SK-N-MC (cell line): ENCODE measurements at regions not wholly inside any gene's neighbourhood (a gene's known extent, or its start where the extent isn't known, plus 50 kb on each side); places are given as distances from the start of the nearest gene placed in this dataset.
"Not testable (repeated sequence)": the region's sequence is repeated elsewhere in the genome, so short reads cannot be mapped to it uniquely, and the experiment has no call there.

Source experiments
- DNase-seq: peaks from one replicate; pipeline ENCODE4 v3.0.0-alpha.2; 2011; ENCODE audit warnings: low read depth, low spot score
- H3K27ac ChIP-seq: fragments of 200-600 bp; sonication (generic); 2 replicates; pipeline ENCODE4 v1.5.1; 2016; ENCODE audit warnings: mixed run types
- H3K36me3 ChIP-seq: fragments of 200-600 bp; sonication (generic); 2 replicates; pipeline ENCODE4 v1.6.1; 2017; ENCODE audit warnings: antibody characterized with exemption, low read length, mixed read lengths; ENCODE audit not compliant: insufficient read depth
- H3K4me3 ChIP-seq: fragments of 200-600 bp; sonication (generic); 2 replicates; pipeline ENCODE4 v1.5.1; 2016
- H3K9ac ChIP-seq: fragments of 200-600 bp; sonication (generic); 2 replicates; pipeline ENCODE4 v1.8.0; 2017; ENCODE audit warnings: mixed run types, mixed read lengths; ENCODE audit not compliant: insufficient read length
- H3K9me3 ChIP-seq: fragments of 200-600 bp; sonication (generic); 2 replicates; pipeline ENCODE4 v1.6.1; 2017; ENCODE audit warnings: low read depth, mild to moderate bottlenecking, antibody characterized with exemption, low read length, moderate library complexity, mixed read lengths
- EZH2 ChIP-seq: fragments of 200-600 bp; sonication (generic); IDR thresholded peaks from one replicate; pipeline ENCODE4 v1.6.1; 2017; ENCODE audit warnings: antibody characterized with exemption
- FOXP2 ChIP-seq: optimal IDR thresholded peaks from 2 replicates; pipeline ENCODE3; 2011; ENCODE audit warnings: mild to moderate bottlenecking, moderate library complexity; ENCODE audit not compliant: insufficient read depth; ENCODE audit errors: extremely low read length, control extremely low read depth
- POLR2AphosphoS5 ChIP-seq: IDR thresholded peaks from 2 replicates; pipeline ENCODE4 v1.6.1; 2012; ENCODE audit warnings: mild to moderate bottlenecking, low read depth, low read length, borderline replicate concordance

DNA sequence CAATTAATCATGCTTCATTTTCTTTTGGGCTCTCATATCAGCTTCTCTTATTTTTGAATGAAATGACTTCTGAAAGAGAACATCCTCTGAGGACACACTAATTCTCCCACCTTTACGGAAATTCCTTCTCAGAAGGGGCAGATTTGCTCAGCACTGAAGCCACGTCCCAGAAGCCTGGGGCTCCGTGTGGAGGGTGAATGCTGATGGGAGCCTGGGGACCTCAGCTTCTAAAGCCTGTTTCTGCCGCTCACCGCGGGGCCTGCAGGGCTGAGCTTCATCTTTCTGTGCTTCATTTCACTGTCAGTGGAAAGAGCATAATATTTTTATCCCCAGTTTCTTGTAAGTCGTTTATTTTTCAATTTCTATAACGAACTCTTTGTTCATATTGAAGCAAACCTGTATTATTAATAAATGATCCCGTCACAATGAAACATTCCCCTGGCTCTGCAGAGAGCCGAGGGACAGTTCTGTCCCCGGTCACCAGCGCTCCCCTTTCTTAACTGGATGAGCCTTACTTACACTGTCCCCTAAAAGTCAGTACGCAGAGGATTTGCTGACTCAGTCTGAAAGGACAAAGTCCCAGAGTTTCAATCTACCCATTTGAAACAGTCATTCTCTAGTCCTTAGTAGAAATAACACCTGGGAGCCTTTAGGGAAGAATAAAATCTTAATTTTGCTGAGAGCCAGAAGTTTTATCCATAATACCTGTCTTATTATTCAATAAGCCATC, 364.6 kb upstream of the FAT1 start:
- TF ChIP-seq FOXP2, result no peak
- TF ChIP-seq POLR2AphosphoS5, result no peak
- TF ChIP-seq EZH2, result no peak
- DNase-seq, result no peak

GRCh38 chr4:187090401-187090800, 366.7 kb upstream of the FAT1 start:
- H3K4me3 ChIP-seq, result no peak overlapping the region
- no peak overlapping the region for H3K27ac ChIP-seq
- TF ChIP-seq FOXP2 (no peak), EZH2 (no peak), POLR2AphosphoS5 (no peak)
- DNase-seq, result no peak
- no peaks in the 10 kb centered on the region for H3K9me3 ChIP-seq
- no peaks in the 10 kb centered on the region for H3K36me3 ChIP-seq
- no peak overlapping the region for H3K9ac ChIP-seq

More for the DNA sequence above, 364.6 kb upstream of the FAT1 start:
- no peaks in the 10 kb centered on the region for H3K9me3 ChIP-seq
- H3K4me3 ChIP-seq, result no peak overlapping the region
- H3K27ac ChIP-seq, result no peak overlapping the region
- no peak overlapping the region for H3K9ac ChIP-seq
- H3K36me3 ChIP-seq, result no peaks in the 10 kb centered on the region

- H3K9ac ChIP-seq, result not testable (repeated sequence)
These were observed 367.2 kb upstream of the FAT1 start for GRCh38 chr4:187090832-187091231.

DNA sequence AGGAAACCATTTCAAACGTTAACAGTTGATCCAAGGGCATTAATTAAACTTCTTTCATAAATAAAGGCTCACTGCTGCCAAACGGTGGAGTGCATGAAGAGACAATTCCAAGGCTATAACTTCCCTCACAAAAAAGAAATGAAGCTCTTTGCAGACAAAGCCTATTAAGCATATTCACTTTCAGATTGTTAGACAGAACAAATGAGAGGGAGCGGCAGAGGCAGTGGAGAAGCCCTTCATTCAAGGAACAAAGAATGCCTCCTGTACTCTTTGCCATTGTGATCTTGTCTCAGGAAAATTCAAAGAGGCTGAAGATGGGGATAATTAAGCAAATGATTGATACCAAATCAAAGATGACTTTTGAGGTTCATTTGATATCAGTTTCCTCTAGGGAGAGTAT, 370.5 kb upstream of the FAT1 start:
- H3K9ac ChIP-seq, result no peak overlapping the region

More at GRCh38 chr4:187090832-187091231, 367.2 kb upstream of the FAT1 start:
- H3K36me3 ChIP-seq, H3K9me3 ChIP-seq, H3K4me3 ChIP-seq, H3K27ac ChIP-seq, DNase-seq: not testable (repeated sequence)

GRCh38 chr4:187098429-187098828, 374.8 kb upstream of the FAT1 start:
- Histone ChIP-seq H3K4me3 (no peak overlapping the region), H3K27ac (no peak overlapping the region), H3K9ac (no peak overlapping the region), H3K36me3 (no peaks in the 10 kb centered on the region), H3K9me3 (no peaks in the 10 kb centered on the region)
- no peak for TF ChIP-seq EZH2
- no peak for TF ChIP-seq POLR2AphosphoS5
- TF ChIP-seq FOXP2, result no peak
- no peak for DNase-seq

More for the DNA sequence above, 370.5 kb upstream of the FAT1 start:
- no peak overlapping the region for H3K4me3 ChIP-seq
- TF ChIP-seq POLR2AphosphoS5, result no peak
- TF ChIP-seq EZH2, result no peak
- no peak for TF ChIP-seq FOXP2
- H3K36me3 ChIP-seq, result no peaks in the 10 kb centered on the region
- H3K27ac ChIP-seq, result no peak overlapping the region
- DNase-seq, result no peak
- no peaks in the 10 kb centered on the region for H3K9me3 ChIP-seq

DNA sequence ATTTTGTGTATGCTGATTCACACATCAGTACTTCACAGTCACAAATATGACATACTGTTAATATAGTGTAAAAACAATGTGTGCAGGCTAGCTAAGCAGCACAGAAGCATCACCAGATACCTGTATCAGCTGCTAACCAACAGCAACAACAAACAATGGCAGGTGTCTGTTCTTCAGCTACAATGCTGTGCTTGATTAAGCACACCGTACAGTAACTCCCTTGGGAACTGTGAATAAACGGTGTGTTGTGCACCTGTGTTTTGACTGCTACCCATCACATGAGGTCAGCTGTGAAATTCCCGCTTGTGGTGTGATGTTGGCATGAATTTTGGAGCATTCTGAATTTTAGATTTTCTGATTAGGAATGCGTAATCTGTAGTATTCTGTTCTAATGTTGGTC, 379.7 kb upstream of the FAT1 start:
- Histone ChIP-seq H3K4me3 (no peak overlapping the region), H3K36me3 (no peaks in the 10 kb centered on the region), H3K9me3 (no peaks in the 10 kb centered on the region), H3K27ac (no peak overlapping the region), H3K9ac (no peak overlapping the region)
- no peak for DNase-seq
- TF ChIP-seq POLR2AphosphoS5, result no peak
- no peak for TF ChIP-seq EZH2
- TF ChIP-seq FOXP2, result no peak

DNA sequence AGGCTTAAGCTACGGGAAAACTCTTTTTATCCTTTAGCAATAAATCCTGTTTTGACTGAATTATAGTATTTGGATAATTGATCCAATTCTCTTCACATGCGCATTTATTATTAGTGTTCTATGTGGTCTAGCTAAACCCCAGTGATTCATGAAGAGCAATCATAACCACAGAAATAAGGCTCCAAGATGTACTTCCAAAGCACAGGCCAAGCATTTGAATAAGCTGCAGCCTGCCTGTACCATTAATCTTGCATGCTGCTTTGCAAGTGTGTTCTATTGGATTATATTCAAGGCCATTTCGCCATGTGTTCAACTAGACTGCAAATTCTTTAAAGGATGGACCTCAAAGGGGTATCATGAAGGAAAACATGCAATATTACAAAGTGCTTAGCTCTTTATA, 385.2 kb upstream of the FAT1 start:
- Histone ChIP-seq H3K36me3 (no peaks in the 10 kb centered on the region), H3K9ac (no peak overlapping the region), H3K4me3 (no peak overlapping the region), H3K9me3 (no peaks in the 10 kb centered on the region), H3K27ac (no peak overlapping the region)
- no peak for DNase-seq
- TF ChIP-seq FOXP2, result no peak
- TF ChIP-seq EZH2, result no peak
- no peak for TF ChIP-seq POLR2AphosphoS5

DNA sequence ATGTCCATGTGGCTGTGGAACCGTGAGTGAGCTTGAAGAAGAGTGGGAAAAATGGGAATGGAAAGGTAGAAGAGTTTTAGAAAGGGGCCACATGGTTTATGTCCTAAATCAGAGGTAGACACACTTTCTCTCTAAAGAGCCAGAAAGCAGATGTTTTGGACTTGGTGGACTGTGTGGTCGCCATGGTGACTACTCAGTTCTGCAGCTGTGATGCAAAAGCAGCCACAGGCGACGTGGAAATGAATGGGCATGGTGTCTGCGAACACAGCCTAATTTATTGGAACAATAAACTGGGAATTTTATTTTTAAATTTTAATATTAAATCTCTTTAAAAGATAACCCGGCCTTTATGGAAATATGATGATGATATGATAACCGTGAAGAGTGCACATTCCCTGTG, 386.0 kb upstream of the FAT1 start:
- Histone ChIP-seq H3K36me3 (no peaks in the 10 kb centered on the region), H3K4me3 (no peak overlapping the region), H3K9ac (no peak overlapping the region), H3K9me3 (no peaks in the 10 kb centered on the region), H3K27ac (no peak overlapping the region)
- DNase-seq, result no peak
- no peak for TF ChIP-seq FOXP2
- TF ChIP-seq EZH2, result no peak
- TF ChIP-seq POLR2AphosphoS5, result no peak

- no peak overlapping the region for H3K9ac ChIP-seq
- TF ChIP-seq EZH2, result no peak
- TF ChIP-seq FOXP2, result no peak
- no peak overlapping the region for H3K4me3 ChIP-seq
- no peaks in the 10 kb centered on the region for H3K9me3 ChIP-seq
- no peaks in the 10 kb centered on the region for H3K36me3 ChIP-seq
- DNase-seq, result no peak
- no peak overlapping the region for H3K27ac ChIP-seq
These were observed 394.5 kb upstream of the FAT1 start for GRCh38 chr4:187118166-187118565.
